Activated CD8-positive, alpha-beta memory T cell treated with anti-CD3 and anti-CD28 coated beads, Interleukin-2, amount 50 U/mL, for 1 hour (primary cell): ENCODE measurements at regions not wholly inside any gene's neighbourhood (a gene's known extent, or its start where the extent isn't known, plus 50 kb on each side); places are given as distances from the start of the nearest gene placed in this dataset.

Experiments
- DNase-seq: peaks from one replicate; pipeline ENCODE4 v3.0.0-alpha.2; 2020; ENCODE audit errors: extremely low read depth

DNA sequence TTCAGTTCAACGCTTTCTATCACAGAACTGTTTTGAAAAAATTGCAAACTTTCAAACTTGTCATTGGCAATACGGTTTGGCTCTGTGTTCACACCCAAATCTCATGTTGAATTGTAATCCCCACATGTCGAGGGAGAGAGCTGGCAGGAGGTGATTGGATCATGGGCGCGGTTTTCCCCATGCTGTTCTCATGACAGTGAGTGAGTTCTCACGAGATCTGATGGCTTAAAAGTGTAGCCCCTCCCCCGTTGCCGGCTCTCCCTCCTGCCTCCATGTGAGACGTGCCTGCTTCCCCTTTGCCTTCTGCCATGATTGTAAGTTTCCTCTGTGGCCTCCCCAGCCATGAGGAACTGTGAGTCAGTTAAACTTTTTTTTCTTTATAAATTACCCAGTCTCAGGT is 1144.0 kb downstream of the BRD1 start:
- DNase-seq: no peak

DNA sequence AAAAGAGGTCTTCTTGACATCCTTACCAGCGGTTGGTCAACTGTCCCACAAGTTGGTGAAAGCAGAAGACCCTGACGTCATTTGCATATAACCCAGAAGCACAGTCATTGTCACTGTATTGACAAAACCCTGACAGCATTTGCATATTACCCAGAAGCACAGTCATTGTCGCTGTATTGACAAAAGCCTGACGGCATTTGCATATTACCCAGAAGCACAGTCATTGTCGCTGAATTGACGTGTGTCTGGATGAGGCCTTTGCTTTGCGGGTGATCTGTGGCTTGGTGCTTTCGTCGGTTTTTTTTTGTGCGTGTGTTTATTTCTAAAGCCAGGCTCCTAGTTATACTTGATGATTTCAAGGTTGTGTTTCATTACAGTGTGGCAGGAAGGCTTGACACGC is 1145.2 kb downstream of the BRD1 start:
- no peak for DNase-seq

DNA sequence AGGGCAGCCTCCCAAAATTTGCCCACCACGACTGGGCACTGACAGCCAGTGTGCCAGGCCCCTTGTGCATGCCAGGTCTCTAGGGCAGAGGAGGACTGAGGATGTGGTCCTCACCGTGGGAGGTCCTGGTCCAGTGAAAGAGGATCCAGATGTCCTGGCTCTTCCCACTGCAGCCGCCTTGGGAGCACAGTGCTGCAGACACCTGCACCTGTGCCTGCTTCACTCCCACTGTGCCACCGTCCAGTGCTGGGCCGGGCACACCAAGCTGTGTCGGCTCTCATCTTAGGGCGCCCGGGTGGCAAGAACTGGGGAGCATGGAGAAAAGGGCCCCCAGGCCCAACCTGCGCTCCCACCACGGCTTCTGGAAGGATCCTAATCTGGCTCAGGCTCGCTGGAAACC is 1147.1 kb downstream of the BRD1 start:
- DNase-seq: no peak

DNA sequence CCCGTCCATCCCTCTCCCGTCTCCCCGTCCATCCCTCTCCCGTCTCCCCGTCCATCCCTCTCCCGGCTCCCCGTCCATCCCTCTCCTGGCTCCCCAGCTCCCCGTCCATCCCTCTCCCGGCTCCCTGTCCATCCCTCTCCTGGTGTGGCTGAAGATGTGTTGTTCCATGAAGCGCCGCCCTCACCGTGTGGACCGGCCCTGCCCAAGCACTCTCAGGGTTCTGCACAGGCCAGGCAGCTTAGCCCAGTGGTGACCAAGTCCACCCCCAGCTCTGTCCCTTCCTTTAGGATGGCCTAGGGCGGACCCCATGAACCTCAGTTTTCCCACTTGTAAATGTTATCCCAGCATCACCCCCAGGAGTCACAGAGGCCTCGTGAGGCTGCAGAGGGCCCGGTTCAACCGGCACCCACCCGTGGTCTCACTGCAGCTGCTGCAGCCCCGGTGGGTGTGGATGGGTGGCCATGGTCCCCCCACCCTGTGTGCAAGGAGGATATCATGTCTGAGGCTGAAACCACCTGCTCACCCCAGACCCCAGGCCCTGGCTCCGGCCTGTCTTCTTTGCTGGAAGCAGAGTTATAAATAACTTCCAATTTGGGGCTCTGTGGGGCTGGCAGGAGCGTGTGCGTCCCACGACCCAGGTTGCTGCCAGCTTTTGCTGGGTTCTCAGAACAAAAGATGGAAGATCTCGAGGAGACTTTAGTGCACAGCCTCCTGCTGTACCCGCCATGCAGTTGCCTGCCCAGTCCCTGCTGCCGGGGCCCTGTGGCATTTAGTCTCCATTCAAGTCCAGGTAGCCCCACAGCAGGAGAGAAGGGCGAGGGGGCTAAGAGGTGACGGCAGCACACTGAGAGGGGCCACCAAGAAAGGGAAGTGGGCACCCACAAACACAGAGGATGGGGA is 1147.8 kb downstream of the BRD1 start:
- no peak for DNase-seq

DNA sequence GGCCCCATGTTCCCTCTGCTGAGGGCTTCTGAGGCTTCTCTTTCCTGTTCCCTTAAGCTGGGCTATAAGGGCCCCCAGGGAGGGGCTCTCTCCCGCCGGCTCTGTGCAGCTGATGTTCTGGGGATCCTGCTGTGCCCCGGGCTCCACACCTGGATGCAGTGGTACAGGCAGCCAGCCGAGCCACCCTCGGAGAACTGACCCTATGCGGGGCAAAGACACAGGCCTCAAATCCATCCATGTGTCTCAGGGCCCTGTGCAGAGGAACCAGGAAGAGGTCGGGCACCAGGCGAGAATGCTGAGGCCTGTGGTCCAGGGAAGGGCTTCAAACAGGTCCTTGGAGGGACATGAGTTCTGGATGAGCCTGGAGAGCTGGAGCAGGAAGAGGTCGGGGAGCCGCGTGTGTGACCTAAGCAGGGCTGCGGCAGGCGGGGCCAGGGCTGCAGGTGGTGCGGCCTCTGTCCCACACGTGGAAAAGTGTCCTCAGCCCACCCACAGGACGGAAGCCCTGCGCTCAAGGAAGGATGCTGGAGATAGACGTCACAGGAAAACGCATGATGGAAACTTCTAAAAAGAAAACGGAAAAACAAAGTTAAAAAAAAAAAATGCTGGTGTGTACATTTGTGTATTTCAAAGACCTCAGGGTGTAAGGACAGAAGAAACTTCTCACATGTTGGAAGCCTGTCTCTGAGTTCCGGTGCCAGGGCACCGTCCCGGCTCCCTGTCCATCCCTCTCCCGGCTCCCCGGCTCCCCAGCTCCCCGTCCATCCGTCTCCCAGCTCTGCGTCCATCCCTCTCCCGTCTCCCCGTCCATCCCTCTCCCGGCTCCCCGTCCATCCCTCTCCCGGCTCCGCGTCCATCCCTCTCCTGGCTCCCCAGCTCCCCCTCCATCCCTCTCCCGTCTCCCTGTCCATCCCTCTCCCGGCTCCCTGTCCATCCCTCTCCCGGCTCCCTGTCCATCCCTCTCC is 1149.2 kb downstream of the BRD1 start:
- DNase-seq: no peak

DNA sequence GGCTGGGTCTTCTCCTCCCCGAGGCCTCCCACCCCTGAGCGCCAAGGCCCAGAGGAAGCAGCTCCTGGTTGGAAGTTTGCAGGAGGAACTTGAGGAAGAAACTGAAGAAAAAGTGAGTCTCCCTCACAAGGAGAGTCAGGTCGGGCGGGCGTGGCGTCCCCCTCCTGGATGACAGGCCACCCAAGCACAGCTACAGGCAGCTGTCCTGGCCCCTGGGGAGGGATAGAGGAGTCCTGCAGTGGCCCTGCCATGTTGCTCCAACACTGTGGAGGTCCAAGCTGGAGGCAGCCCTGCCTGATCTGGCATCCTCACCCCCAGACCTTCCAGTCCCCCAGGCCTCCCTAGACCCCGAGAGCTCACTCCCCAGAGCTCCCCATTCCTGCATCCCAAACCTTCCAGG is 1150.1 kb downstream of the BRD1 start:
- no peak for DNase-seq

DNA sequence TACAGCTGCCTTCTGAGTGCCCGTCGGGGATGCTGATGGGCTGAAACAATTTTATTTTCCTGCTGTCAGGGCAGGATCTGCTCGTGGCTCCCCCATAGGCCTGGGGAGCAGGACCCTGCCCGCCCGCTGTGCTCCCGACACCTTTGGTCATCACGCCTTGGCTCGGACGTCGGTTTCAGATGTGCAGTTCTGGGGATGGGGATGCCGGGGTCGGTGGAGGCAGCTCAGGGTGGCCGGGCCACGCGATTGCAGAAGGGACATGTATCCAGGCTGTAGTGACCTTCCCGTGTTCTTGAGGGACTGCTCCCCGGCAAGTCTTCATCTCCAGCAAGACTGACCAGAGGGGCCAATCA is 1150.5 kb downstream of the BRD1 start:
- no peak for DNase-seq

DNA sequence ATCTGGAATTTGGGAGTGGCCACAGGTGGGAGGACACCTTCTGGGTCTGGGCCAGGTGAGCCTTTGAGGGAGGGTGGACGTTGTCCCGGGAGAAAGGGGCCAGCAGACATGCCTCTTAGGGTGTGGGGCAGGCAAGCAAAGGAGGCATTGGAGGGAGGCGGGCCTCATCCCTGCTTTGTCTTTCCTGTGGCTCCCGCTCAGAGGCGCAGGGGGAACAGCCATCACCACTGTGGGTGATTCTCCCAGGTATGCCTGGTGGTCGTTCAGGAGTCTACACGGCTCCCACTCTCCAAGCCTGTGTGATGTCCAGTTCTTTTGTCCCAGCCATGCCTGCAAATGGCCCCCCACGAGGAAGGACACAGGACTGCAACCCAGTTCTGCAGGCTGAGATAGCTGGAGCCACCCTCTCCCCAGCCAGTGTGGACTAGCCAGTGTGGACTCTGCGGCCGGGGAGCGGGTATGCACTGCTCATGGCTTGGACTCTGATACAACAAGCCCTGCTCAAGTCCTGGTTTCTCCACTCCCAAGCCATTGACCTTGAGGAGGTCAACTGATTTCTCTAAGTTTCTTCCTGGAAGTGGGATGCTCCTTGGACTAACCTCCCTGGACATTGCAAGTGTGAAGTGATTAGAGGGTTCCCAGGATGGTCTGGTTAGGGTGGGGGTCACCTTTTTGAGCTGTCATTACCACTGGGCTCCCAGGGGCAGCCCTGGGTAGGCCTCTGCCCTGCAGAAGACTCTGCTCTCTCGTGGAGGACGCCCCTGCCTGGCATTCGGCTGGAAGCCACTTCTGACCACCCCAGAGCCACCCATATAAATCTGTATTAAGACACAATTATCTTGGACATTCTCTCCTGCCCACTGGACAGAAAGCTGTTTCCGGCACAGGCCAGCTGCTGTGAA is 1151.2 kb downstream of the BRD1 start:
- no peak for DNase-seq

DNA sequence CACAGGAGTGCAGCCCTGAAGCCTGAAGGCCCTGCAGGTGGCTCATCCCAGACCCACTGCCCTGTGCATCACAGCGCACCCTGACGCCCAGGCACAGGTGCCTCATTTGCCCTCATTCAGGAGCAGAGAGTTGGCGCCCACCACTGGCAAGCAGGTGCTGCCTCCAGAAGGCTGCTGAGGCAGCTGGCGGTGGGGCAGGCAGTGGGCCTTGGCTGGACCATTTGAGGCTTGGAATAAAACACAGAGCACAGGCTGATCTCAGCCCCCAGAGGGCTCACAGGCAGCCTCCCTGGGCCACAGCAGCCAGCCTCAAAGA is 1151.9 kb downstream of the BRD1 start:
- DNase-seq: no peak

DNA sequence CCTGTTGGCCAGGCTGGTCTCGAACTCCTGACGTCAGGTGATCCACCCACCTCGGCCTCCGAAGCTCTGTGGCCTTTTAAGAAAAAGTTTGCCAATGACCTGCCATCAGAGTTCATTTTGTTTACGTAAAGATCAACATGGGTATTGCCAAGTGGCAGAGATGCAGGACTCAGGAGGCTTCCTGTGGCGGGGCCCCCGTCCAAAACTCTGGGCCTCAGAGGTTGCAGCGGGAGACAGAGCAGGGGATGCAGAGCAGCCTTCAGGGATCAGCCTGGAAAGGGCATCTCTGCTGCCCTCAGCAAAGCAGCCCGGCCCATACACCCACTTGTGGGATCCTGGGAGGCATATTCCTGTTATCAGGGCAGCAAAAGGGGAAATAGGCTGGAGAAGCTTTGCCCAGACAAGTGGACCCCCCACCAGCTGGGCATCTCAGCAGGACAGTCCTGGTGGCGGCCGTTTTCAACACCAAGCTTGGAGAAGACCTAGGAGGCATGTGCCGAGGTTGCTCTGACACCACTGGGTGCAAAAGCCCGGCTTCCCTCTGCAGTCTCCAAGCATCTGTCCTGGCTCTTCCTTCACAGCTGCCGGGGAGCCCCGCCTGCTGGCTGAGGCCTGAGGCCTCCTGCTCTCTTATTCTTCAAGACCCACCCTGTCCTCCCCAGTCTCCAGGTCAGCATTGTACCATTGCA is 1152.4 kb downstream of the BRD1 start:
- no peak for DNase-seq

DNA sequence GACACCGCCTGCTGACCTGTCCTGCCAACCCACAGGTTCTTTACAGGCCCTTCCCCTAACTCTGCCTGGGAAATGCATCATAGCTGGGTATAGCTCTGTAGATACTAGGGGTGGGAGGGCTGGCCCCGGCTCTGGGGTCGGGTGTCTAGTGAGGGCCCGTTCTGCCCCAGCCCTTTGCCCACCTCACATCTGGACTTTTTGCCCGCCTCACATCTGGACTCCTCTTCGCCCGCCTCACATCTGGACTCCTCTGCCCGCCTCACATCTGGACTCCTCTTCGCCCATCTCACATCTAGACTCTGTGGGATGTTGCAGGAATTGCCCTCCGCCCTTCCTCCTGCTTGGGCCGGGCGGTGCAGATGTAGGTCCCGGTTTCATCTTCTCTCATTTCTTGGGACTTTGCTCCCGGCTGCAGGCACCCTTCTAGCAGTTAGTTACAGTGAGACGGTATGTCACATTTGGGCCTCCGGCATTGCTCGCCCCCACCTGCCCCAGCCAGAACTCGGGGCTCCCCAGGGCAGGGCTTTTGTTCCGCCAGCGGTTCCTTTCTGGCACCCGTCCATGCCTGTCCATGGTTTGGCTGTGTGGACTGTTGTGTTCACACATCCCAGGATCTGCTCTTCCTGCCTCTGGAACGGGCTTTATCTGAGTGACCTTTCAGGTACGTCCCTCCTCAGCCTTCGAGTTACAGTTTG is 1153.7 kb downstream of the BRD1 start:
- no peak for DNase-seq

DNA sequence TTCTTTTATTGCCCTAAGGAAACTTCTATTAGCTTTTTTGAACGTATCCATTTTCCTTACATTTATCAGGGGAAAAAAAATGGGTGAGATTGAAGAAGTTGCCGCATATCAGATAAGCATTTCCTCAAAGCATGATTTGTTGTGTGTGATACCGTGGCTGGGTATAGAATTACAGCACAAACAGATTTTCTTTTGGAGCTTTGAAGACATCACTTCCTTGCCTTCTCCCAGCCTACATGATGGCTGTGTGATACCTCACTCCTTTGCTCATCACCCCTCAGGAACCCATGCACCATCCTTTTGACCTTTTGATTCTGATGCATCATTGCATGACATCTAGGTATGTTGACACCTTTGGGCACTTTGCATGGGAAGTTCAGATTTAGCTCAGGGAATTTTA is 1155.3 kb downstream of the BRD1 start:
- no peak for DNase-seq

DNA sequence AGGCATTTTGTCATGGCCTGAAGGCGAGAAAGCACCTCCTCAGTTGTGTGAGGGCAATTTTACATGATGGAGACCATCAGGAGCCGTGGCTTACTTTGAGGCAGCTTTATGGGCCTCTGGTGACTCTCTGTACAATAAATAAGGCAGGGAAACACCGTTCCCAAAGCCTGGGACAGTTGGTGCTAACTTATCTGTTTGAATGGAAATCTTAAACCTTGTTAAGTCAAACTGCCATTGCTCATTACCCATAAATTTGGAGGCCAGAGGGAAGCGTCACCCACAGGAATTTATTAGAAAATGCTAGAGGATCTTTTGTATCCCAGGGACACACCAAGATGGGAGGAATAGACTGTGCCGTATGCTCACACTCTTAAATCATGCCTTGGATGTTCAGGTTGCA is 1156.9 kb downstream of the BRD1 start:
- no peak for DNase-seq

DNA sequence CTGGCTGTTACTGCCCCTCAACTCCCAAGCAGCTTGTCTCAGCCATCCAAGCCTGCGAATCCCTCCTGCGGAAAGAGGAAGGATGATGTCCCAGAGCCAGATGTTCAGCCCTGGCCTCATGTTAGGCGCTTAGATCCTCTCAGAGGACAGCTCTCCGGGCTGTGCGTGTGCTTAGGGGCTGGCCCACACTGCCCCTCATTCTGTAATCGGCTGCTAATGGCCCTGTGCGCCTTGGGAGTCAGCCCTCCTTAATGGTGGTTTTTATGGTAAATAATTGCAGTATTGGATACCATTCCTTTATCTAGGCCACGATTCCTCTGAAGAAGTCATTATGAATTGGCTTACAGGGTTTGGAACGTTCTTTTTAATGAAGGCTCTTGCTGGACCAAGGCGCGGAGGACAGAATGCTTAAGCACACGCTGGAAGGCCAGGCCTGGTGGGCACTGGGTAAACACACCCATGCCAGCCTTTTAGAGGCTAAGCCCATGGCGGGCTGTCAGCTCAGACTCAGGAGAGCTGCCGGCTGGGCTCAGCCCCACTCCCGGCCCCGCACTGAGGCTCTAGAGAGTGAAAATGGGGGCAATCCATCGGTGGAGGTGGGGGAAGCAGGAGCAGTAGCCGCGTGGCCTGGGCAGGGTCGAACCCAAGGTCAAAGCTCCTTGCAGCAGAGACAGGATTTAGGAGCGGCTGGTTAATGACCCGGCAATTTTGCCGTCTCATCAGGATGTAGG is 1157.5 kb downstream of the BRD1 start:
- no peak for DNase-seq

DNA sequence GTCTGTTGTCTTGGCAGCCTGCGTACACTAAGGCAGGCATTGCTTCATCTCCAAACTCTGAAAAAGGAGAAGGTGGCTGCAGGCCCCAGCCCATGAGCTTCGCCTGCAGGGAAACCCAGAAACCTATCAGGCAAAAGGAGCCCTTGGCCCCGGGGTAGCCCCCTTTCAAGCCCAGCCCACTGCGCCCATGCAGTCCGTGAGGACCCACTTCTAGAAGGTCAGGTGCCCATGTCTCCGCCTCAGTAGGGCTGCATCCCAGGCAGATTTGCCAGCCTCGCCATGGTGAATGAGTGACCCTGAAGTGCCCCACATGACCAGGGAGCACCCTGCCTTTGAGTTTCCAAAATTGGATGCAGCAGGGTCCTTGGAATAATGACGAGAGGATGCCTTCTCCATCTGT is 1158.4 kb downstream of the BRD1 start:
- no peak for DNase-seq

DNA sequence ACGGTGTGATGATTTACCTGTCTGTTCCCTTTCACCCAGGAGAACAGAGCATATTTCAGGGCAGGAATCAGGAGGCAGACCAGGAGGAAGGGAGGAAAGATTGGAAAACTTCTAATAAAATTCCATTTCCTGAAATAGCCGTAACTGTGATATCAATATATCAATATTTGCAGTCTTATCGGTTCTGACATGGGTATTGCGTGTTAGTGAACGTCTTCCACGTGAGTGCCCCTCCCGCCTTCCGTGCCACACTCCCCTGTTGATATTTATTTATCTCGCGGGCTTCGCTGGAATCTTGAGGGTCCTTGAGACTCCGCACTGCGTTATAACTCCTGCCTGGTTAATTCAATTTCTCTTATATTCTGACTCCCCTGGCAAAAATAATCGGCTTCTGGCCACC is 1160.4 kb downstream of the BRD1 start:
- no peak for DNase-seq

DNA sequence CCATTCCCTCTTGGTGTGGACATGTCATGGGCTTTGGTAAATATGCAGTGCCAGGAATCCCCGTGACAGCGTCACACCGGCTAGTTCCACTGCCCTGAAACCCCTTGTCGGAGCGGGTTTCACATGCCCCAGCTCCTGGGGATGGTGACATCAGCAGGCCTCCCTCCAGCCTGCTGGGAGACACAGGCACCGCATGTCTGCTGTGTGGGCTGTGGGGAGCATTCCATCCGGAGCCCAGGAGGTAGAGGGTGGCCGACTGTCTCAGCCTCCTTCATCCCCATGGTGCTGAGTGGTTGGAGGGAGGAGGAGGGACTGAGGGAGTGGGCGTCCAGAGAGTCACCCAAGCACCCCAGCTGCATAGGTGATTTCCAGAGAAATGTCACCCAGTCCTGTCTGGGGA is 1161.1 kb downstream of the BRD1 start:
- DNase-seq: no peak

DNA sequence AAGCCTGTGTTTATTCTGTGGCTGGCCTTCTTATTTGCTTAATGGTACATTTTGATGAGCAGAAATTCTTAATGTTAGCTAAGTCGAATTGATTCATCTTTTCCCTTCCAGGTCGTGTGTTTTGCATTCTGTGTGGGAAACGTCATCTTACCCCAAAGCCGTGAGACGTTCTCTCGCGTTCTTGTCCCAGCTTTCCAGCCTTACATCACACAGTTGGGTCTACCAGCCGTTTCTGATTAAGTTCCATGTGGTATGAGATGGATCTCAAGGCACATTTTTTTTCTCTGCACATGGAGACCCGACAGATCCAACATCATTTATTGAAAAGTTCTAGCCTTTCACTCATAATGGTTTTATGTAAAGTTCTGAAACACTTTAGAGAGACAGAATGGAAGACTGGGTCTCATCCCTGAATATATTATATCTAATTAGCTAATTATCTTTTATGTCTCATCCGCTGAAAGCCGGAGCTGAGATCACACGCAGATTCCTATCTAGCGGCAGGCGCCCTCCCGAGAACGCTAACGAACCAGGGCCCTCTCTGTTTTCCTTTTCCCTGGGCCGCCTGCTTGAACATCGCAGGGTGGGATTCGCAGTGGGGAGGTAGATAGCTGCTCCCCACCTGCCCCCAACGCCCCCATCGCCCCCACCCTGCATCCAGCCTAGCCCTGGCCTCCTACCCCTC is 1162.2 kb downstream of the BRD1 start:
- no peak for DNase-seq

DNA sequence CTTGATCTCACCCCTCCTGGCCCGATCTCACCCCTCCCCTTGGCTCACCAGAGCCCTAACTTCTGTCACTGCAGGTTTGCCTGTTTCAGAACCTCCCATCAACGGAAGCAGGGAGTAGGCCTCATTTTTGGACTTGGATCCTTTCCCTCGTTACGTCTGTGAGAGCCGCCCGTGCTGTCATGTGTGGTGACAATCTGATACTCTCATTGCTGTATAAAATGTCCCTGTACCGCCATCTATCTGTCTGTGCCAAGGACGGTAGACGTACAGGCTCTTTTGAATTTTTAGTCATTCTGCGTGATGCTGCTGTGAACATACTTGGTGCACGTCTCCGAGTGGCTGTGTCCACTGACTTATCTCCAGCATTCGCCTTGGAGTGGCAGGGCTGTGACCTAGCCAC is 1163.1 kb downstream of the BRD1 start:
- DNase-seq: no peak

DNA sequence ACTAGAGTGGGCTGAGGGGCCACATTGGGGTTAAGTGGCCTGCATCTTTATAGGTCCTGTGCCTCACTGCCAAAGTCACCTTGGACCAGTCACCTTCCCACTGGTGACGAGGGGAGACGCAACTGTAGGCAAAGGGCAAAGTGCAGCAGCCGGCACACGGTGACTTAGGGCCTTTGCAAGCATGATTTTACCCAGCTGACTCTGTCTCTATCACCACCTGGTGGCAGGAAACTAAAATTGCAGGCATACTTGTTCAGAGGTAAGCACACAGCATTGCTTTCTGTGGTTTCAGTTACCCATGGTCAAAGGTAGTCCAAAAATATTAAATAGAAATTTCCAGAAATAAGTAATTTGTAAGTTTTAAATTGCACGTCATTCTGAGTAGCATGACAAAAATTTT is 1164.4 kb downstream of the BRD1 start:
- DNase-seq: no peak
